Endothelial cell of umbilical vein (primary cell): ENCODE measurements at regions not wholly inside any gene's neighbourhood (a gene's known extent, or its start where the extent isn't known, plus 50 kb on each side); places are given as distances from the start of the nearest gene placed in this dataset.

Experiments used
- CTCF ChIP-seq, 2 donors: IDR thresholded peaks; 1 replicate in 1 of 2; 2 replicates in 1 of 2; pipeline ENCODE4 v1.5.1; 2011; ENCODE audit warnings: low read length in 2 of 2, mild to moderate bottlenecking in 2 of 2, moderate library complexity in 2 of 2, control low read depth in 1 of 2, inconsistent platforms in 1 of 2, low read depth in 1 of 2; ENCODE audit not compliant: insufficient read depth in 1 of 2; ENCODE audit errors: extremely low read depth in 1 of 2
- EZH2 ChIP-seq: IDR thresholded peaks from 2 replicates; pipeline ENCODE4 v1.6.1; 2012; ENCODE audit warnings: borderline replicate concordance, low read depth, mild to moderate bottlenecking, moderate library complexity, low read length, inconsistent platforms; ENCODE audit not compliant: severe bottlenecking
- GATA2 ChIP-seq: IDR thresholded peaks from 2 replicates; pipeline ENCODE4 v1.7.0; 2011; ENCODE audit warnings: low read depth, mild to moderate bottlenecking, moderate library complexity, mixed read lengths, low read length; ENCODE audit not compliant: insufficient read length, insufficient read depth
- MYC ChIP-seq: IDR thresholded peaks from one replicate; pipeline ENCODE4 v1.6.1; 2011; ENCODE audit warnings: mild to moderate bottlenecking, low read depth, low read length

- TF ChIP-seq CTCF (IDR thresholded peaks at IDR 0.05; ENCODE audit: extremely low read depth in 1 of 2, insufficient read depth in 1 of 2, low read depth in 1 of 2, low read length in 2 of 2): peak; percentile 75 to 87
- no peak for TF ChIP-seq MYC
- no peak for TF ChIP-seq GATA2
- TF ChIP-seq EZH2: no peak
Measured at GRCh38 chr18:2104620-2105462, 466.5 kb downstream of the METTL4 start.
